ENCODE measurements at regions not wholly inside any gene's neighbourhood (a gene's known extent, or its start where the extent isn't known, plus 50 kb on each side); places are given as distances from the start of the nearest gene placed in this dataset.
A peak's percentile ranks its signal among the peaks of the same experiment; 100 is the strongest.

GRCh38 chr2:220935789-220936321 is 636.2 kb downstream of the EPHA4 start:
- no peak overlapping the region for H2BK15ac ChIP-seq (ENCODE audit: low read length)
- no peak for DNase-seq (ENCODE audit: low spot score)
- no peak overlapping the region for H4K8ac ChIP-seq (ENCODE audit: low read depth, low read length)
- H3K18ac ChIP-seq (ENCODE audit: low read length): peak overlapping the region; percentile 20
- H2BK12ac ChIP-seq (ENCODE audit: low read length): no peak overlapping the region
- H2AFZ ChIP-seq (ENCODE audit: low read length): no peak overlapping the region
- no peaks in the 10 kb centered on the region for H3K36me3 ChIP-seq (replicated peaks in 1 of 2; ENCODE audit: control insufficient read depth in 2 of 2, insufficient read depth in 2 of 2, low read length in 2 of 2)
- WGBS, 2 donors (ENCODE audit: extremely low coverage in 2 of 2, insufficient read length in 2 of 2, insufficient replicate concordance in 1 of 2): no CpG with 5 or more reads among the region's 8 CpGs
- no peaks in the 10 kb centered on the region for H3K27me3 ChIP-seq (ENCODE audit: control insufficient read depth in 3 of 3, insufficient read depth in 3 of 3, low read depth in 1 of 3, low read length in 3 of 3)
- peaks cover 0 to 4% of the 10 kb centered on the region in 2 donors for H3K4me1 ChIP-seq (ENCODE audit: control insufficient read depth in 2 of 2, insufficient read depth in 1 of 2, low read depth in 1 of 2, low read length in 2 of 2)
- H3K14ac ChIP-seq (ENCODE audit: low read length): no peak overlapping the region
- no peaks in the 10 kb centered on the region for H3K9me3 ChIP-seq (replicated peaks in 1 of 2; ENCODE audit: control insufficient read depth in 2 of 2, insufficient read depth in 1 of 2, low read depth in 1 of 2, low read length in 2 of 2)
- H3K9ac ChIP-seq (ENCODE audit: low read depth, low read length, poor library complexity): no peak overlapping the region
- H3K27ac ChIP-seq (replicated peaks; ENCODE audit: low read length): no peak overlapping the region
- H2AK5ac ChIP-seq (ENCODE audit: low read depth, low read length): no peak overlapping the region
- H3K79me1 ChIP-seq (ENCODE audit: low read depth, low read length): no peaks in the 10 kb centered on the region
- H2BK120ac ChIP-seq (ENCODE audit: low read depth, low read length): no peak overlapping the region
- H3K4me2 ChIP-seq (ENCODE audit: insufficient read depth, low read length, poor library complexity, severe bottlenecking): no peak overlapping the region
- H3K23ac ChIP-seq (ENCODE audit: low read depth, low read length, poor library complexity): no peak overlapping the region
- H3K4ac ChIP-seq (ENCODE audit: low read length): no peak overlapping the region
- H3K4me3 ChIP-seq (ENCODE audit: low read length in 2 of 2): no peak overlapping the region
- no peak overlapping the region for H4K91ac ChIP-seq (ENCODE audit: low read depth, low read length, poor library complexity)
- no peak overlapping the region for H2BK5ac ChIP-seq (ENCODE audit: low read length)

- no CpG with 5 or more reads among the region's 4 CpGs for WGBS, 2 donors (ENCODE audit: extremely low coverage in 2 of 2, insufficient read length in 2 of 2, insufficient replicate concordance in 1 of 2)
- no peak overlapping the region for H3K4ac ChIP-seq (ENCODE audit: low read length)
These were observed 635.4 kb downstream of the EPHA4 start for GRCh38 chr2:220936641-220937197.

GRCh38 chr2:220937245-220937644 is 634.9 kb downstream of the EPHA4 start:
- H3K27ac ChIP-seq (replicated peaks; ENCODE audit: low read length): no peak overlapping the region
- H3K4me2 ChIP-seq (ENCODE audit: insufficient read depth, low read length, poor library complexity, severe bottlenecking): no peak overlapping the region
- no peak overlapping the region for H2BK12ac ChIP-seq (ENCODE audit: low read length)
- no peak overlapping the region for H2AK5ac ChIP-seq (ENCODE audit: low read depth, low read length)
- peaks cover 0 to 2% of the 10 kb centered on the region in 2 donors for H3K9me3 ChIP-seq (replicated peaks in 1 of 2; ENCODE audit: control insufficient read depth in 2 of 2, insufficient read depth in 1 of 2, low read depth in 1 of 2, low read length in 2 of 2)
- no peak overlapping the region for H2BK120ac ChIP-seq (ENCODE audit: low read depth, low read length)
- no peak overlapping the region for H3K14ac ChIP-seq (ENCODE audit: low read length)
- no peak overlapping the region for H3K18ac ChIP-seq (ENCODE audit: low read length)
- DNase-seq (ENCODE audit: low spot score): no peak
- no peak overlapping the region for H3K4ac ChIP-seq (ENCODE audit: low read length)
- no peak overlapping the region for H3K4me3 ChIP-seq (ENCODE audit: low read length in 2 of 2)
- no peaks in the 10 kb centered on the region for H3K79me1 ChIP-seq (ENCODE audit: low read depth, low read length)
- WGBS, 2 donors (ENCODE audit: extremely low coverage in 2 of 2, insufficient read length in 2 of 2, insufficient replicate concordance in 1 of 2): no CpG with 5 or more reads among the region's 1 CpG
- H2AFZ ChIP-seq (ENCODE audit: low read length): no peak overlapping the region
- no peak overlapping the region for H3K23ac ChIP-seq (ENCODE audit: low read depth, low read length, poor library complexity)
- H3K27me3 ChIP-seq (ENCODE audit: control insufficient read depth in 3 of 3, insufficient read depth in 3 of 3, low read depth in 1 of 3, low read length in 3 of 3): no peaks in the 10 kb centered on the region
- no peak overlapping the region for H2BK15ac ChIP-seq (ENCODE audit: low read length)
- H4K8ac ChIP-seq (ENCODE audit: low read depth, low read length): no peak overlapping the region
- no peak overlapping the region for H4K91ac ChIP-seq (ENCODE audit: low read depth, low read length, poor library complexity)
- peaks cover 0 to 3% of the 10 kb centered on the region in 2 donors for H3K4me1 ChIP-seq (ENCODE audit: control insufficient read depth in 2 of 2, insufficient read depth in 1 of 2, low read depth in 1 of 2, low read length in 2 of 2)
- no peak overlapping the region for H2BK5ac ChIP-seq (ENCODE audit: low read length)
- no peaks in the 10 kb centered on the region for H3K36me3 ChIP-seq (replicated peaks in 1 of 2; ENCODE audit: control insufficient read depth in 2 of 2, insufficient read depth in 2 of 2, low read length in 2 of 2)
- no peak overlapping the region for H3K9ac ChIP-seq (ENCODE audit: low read depth, low read length, poor library complexity)

More at GRCh38 chr2:220936641-220937197, 635.4 kb downstream of the EPHA4 start:
- no peak overlapping the region for H2AFZ ChIP-seq (ENCODE audit: low read length)
- H3K4me2 ChIP-seq (ENCODE audit: insufficient read depth, low read length, poor library complexity, severe bottlenecking): no peak overlapping the region
- no peak overlapping the region for H4K91ac ChIP-seq (ENCODE audit: low read depth, low read length, poor library complexity)
- H3K27me3 ChIP-seq (ENCODE audit: control insufficient read depth in 3 of 3, insufficient read depth in 3 of 3, low read depth in 1 of 3, low read length in 3 of 3): no peaks in the 10 kb centered on the region
- no peak overlapping the region for H3K23ac ChIP-seq (ENCODE audit: low read depth, low read length, poor library complexity)
- no peaks in the 10 kb centered on the region for H3K9me3 ChIP-seq (replicated peaks in 1 of 2; ENCODE audit: control insufficient read depth in 2 of 2, insufficient read depth in 1 of 2, low read depth in 1 of 2, low read length in 2 of 2)
- H2AK5ac ChIP-seq (ENCODE audit: low read depth, low read length): no peak overlapping the region
- no peaks in the 10 kb centered on the region for H3K36me3 ChIP-seq (replicated peaks in 1 of 2; ENCODE audit: control insufficient read depth in 2 of 2, insufficient read depth in 2 of 2, low read length in 2 of 2)
- no peak overlapping the region for H3K9ac ChIP-seq (ENCODE audit: low read depth, low read length, poor library complexity)
- H2BK5ac ChIP-seq (ENCODE audit: low read length): no peak overlapping the region
- no peak for DNase-seq (ENCODE audit: low spot score)
- peaks cover 0 to 4% of the 10 kb centered on the region in 2 donors for H3K4me1 ChIP-seq (ENCODE audit: control insufficient read depth in 2 of 2, insufficient read depth in 1 of 2, low read depth in 1 of 2, low read length in 2 of 2)
- no peak overlapping the region for H3K14ac ChIP-seq (ENCODE audit: low read length)
- no peak overlapping the region for H2BK12ac ChIP-seq (ENCODE audit: low read length)
- H3K18ac ChIP-seq (ENCODE audit: low read length): no peak overlapping the region
- no peak overlapping the region for H2BK120ac ChIP-seq (ENCODE audit: low read depth, low read length)
- H3K79me1 ChIP-seq (ENCODE audit: low read depth, low read length): no peaks in the 10 kb centered on the region
- H3K27ac ChIP-seq (replicated peaks; ENCODE audit: low read length): no peak overlapping the region
- no peak overlapping the region for H2BK15ac ChIP-seq (ENCODE audit: low read length)
- H3K4me3 ChIP-seq (ENCODE audit: low read length in 2 of 2): no peak overlapping the region
- H4K8ac ChIP-seq (ENCODE audit: low read depth, low read length): no peak overlapping the region

GRCh38 chr2:220940646-220941045 is 631.5 kb downstream of the EPHA4 start:
- Histone ChIP-seq H3K79me1 (ENCODE audit: low read depth, low read length) (no peaks in the 10 kb centered on the region), H3K4me1 (ENCODE audit: control insufficient read depth in 2 of 2, insufficient read depth in 1 of 2, low read depth in 1 of 2, low read length in 2 of 2) (peaks cover 0 to 3% of the 10 kb centered on the region in 2 donors), H3K9me3 (replicated peaks in 1 of 2; ENCODE audit: control insufficient read depth in 2 of 2, insufficient read depth in 1 of 2, low read depth in 1 of 2, low read length in 2 of 2) (peaks cover 0 to 2% of the 10 kb centered on the region in 2 donors), H2BK120ac (ENCODE audit: low read depth, low read length) (no peak overlapping the region), H3K4me2 (ENCODE audit: insufficient read depth, low read length, poor library complexity, severe bottlenecking) (no peak overlapping the region), H2BK12ac (ENCODE audit: low read length) (no peak overlapping the region), H2BK5ac (ENCODE audit: low read length) (no peak overlapping the region), H3K27me3 (ENCODE audit: control insufficient read depth in 3 of 3, insufficient read depth in 3 of 3, low read depth in 1 of 3, low read length in 3 of 3) (no peaks in the 10 kb centered on the region), H3K14ac (ENCODE audit: low read length) (no peak overlapping the region), H3K27ac (replicated peaks; ENCODE audit: low read length) (no peak overlapping the region), H4K91ac (ENCODE audit: low read depth, low read length, poor library complexity) (no peak overlapping the region), H3K36me3 (replicated peaks in 1 of 2; ENCODE audit: control insufficient read depth in 2 of 2, insufficient read depth in 2 of 2, low read length in 2 of 2) (no peaks in the 10 kb centered on the region), H2AFZ (ENCODE audit: low read length) (no peak overlapping the region), H2AK5ac (ENCODE audit: low read depth, low read length) (no peak overlapping the region), H3K23ac (ENCODE audit: low read depth, low read length, poor library complexity) (no peak overlapping the region), H3K4ac (ENCODE audit: low read length) (no peak overlapping the region), H3K9ac (ENCODE audit: low read depth, low read length, poor library complexity) (no peak overlapping the region), H4K8ac (ENCODE audit: low read depth, low read length) (no peak overlapping the region), H3K4me3 (ENCODE audit: low read length in 2 of 2) (no peak overlapping the region), H3K18ac (ENCODE audit: low read length) (peak overlapping the region; percentile 59), H2BK15ac (ENCODE audit: low read length) (no peak overlapping the region)
- WGBS, 2 donors (ENCODE audit: extremely low coverage in 2 of 2, insufficient read length in 2 of 2, insufficient replicate concordance in 1 of 2): no CpG with 5 or more reads among the region's 11 CpGs
- DNase-seq (ENCODE audit: low spot score): no peak

All from neuronal stem cell (in vitro differentiated cells).